ENCODE measurements at regions not wholly inside any gene's neighbourhood (a gene's known extent, or its start where the extent isn't known, plus 50 kb on each side); places are given as distances from the start of the nearest gene placed in this dataset.

GRCh38 chr9:126066131-126066530 is 260.5 kb upstream of the MVB12B start (continued):
- TF ChIP-seq CHD7 (IDR thresholded peaks at IDR 0.05; ENCODE audit: insufficient replicate concordance, low read length) (no peak), RAD21 (IDR thresholded peaks at IDR 0.05 in 1 of 2, conservative IDR thresholded peaks at IDR 0.05 in 1 of 2; ENCODE audit: low read depth in 2 of 2, low read length in 2 of 2) (no peak), YY1 (IDR thresholded peaks at IDR 0.05; ENCODE audit: low read depth, low read length) (no peak)
